Type B pancreatic cell (in vitro differentiated cells): ENCODE measurements at regions not wholly inside any gene's neighbourhood (a gene's known extent, or its start where the extent isn't known, plus 50 kb on each side); places are given as distances from the start of the nearest gene placed in this dataset.

Experiments
- DNase-seq: peaks from one replicate; pipeline ENCODE4 v3.0.0; 2021; ENCODE audit warnings: mixed read lengths; ENCODE audit not compliant: unreplicated experiment; ENCODE audit errors: extremely low spot score
- H3K27ac Mint-ChIP-seq: 2 replicates; pipeline ENCODE4 v1.8.0; 2021; ENCODE audit warnings: mild to moderate bottlenecking, mixed read lengths
- H3K27me3 Mint-ChIP-seq: 2 replicates; pipeline ENCODE4 v1.8.0; 2021; ENCODE audit warnings: mixed read lengths
- H3K36me3 Mint-ChIP-seq: 2 replicates; pipeline ENCODE4 v1.8.0; 2021; ENCODE audit warnings: mixed read lengths
- H3K4me1 Mint-ChIP-seq: one replicate; pipeline ENCODE4 v1.8.0; 2021; ENCODE audit warnings: mixed read lengths; ENCODE audit not compliant: unreplicated experiment
- H3K4me3 Mint-ChIP-seq: 2 replicates; pipeline ENCODE4 v1.8.0; 2021; ENCODE audit warnings: mild to moderate bottlenecking, mixed read lengths
- H3K9me3 Mint-ChIP-seq: 2 replicates; pipeline ENCODE4 v1.8.0; 2021; ENCODE audit warnings: mixed read lengths
- CTCF ChIP-seq: fragments of 200-600 bp; sonication (generic); conservative IDR thresholded peaks from 2 replicates; pipeline ENCODE4 v1.5.0; 2021; ENCODE audit warnings: antibody characterized with exemption, mild to moderate bottlenecking

GRCh38 chr18:78207942-78208341 lies 771.7 kb upstream of the SALL3 start:
- Mint-ChIP-seq H3K27me3 (no peaks in the 10 kb centered on the region), H3K36me3 (no peaks in the 10 kb centered on the region), H3K9me3 (no peaks in the 10 kb centered on the region), H3K4me1 (no peaks in the 10 kb centered on the region), H3K4me3 (no peak overlapping the region), H3K27ac (no peak overlapping the region)
- TF ChIP-seq CTCF = no peak
- no peak for DNase-seq

- TF ChIP-seq CTCF = no peak
- Mint-ChIP-seq H3K9me3 (no peaks in the 10 kb centered on the region), H3K36me3 (no peaks in the 10 kb centered on the region), H3K27ac (no peak overlapping the region), H3K4me1 (no peaks in the 10 kb centered on the region), H3K4me3 (no peak overlapping the region), H3K27me3 (no peaks in the 10 kb centered on the region)
- no peak for DNase-seq
Observed at GRCh38 chr18:78208461-78208860, 771.2 kb upstream of the SALL3 start.

- H3K27me3 Mint-ChIP-seq = no peaks in the 10 kb centered on the region
- H3K4me3 Mint-ChIP-seq = no peak overlapping the region
- no peak overlapping the region for H3K27ac Mint-ChIP-seq
- no peaks in the 10 kb centered on the region for H3K4me1 Mint-ChIP-seq
- DNase-seq = no peak
- H3K9me3 Mint-ChIP-seq = no peaks in the 10 kb centered on the region
- no peak for TF ChIP-seq CTCF
- H3K36me3 Mint-ChIP-seq = no peaks in the 10 kb centered on the region
Observed at GRCh38 chr18:78213361-78213994, 766.1 kb upstream of the SALL3 start.

GRCh38 chr18:78221496-78221895 lies 758.1 kb upstream of the SALL3 start:
- TF ChIP-seq CTCF = no peak
- DNase-seq = no peak
- Mint-ChIP-seq H3K27ac (no peak overlapping the region), H3K4me1 (no peaks in the 10 kb centered on the region), H3K27me3 (peaks cover 3% of the 10 kb centered on the region), H3K36me3 (no peaks in the 10 kb centered on the region), H3K4me3 (no peak overlapping the region), H3K9me3 (peaks cover 4% of the 10 kb centered on the region)

GRCh38 chr18:78228974-78229373 lies 750.6 kb upstream of the SALL3 start:
- Mint-ChIP-seq H3K27me3 (peaks cover 26% of the 10 kb centered on the region), H3K36me3 (no peaks in the 10 kb centered on the region), H3K9me3 (no peaks in the 10 kb centered on the region), H3K27ac (no peak overlapping the region), H3K4me1 (no peaks in the 10 kb centered on the region), H3K4me3 (no peak overlapping the region)
- DNase-seq = no peak
- TF ChIP-seq CTCF = no peak

- TF ChIP-seq CTCF = no peak
- Mint-ChIP-seq H3K4me3 (no peak overlapping the region), H3K9me3 (no peaks in the 10 kb centered on the region), H3K4me1 (no peaks in the 10 kb centered on the region), H3K27ac (no peak overlapping the region), H3K27me3 (peaks cover 26% of the 10 kb centered on the region), H3K36me3 (no peaks in the 10 kb centered on the region)
- no peak for DNase-seq
Observed at GRCh38 chr18:78230911-78231310, 748.7 kb upstream of the SALL3 start.
